GM23338 (cell line): ENCODE measurements at regions not wholly inside any gene's neighbourhood (a gene's known extent, or its start where the extent isn't known, plus 50 kb on each side); places are given as distances from the start of the nearest gene placed in this dataset.

Experiments
- CREB1 ChIP-seq: fragments of 250-450 bp; sonication (Bioruptor Pico); IDR thresholded peaks from 2 replicates; pipeline ENCODE4 v1.5.0; 2020; ENCODE audit warnings: low read depth, mild to moderate bottlenecking, moderate library complexity
- EZH2 ChIP-seq: fragments of 200-600 bp; sonication (generic); IDR thresholded peaks from one replicate; pipeline ENCODE4 v1.8.0; 2017; ENCODE audit warnings: antibody characterized with exemption, mild to moderate bottlenecking, low read depth; ENCODE audit not compliant: unreplicated experiment
- EZH2phosphoT487 ChIP-seq: fragments of 200-600 bp; sonication (generic); IDR thresholded peaks from one replicate; pipeline ENCODE4 v1.8.1; 2018; ENCODE audit warnings: antibody characterized with exemption; ENCODE audit not compliant: unreplicated experiment
- JUNB ChIP-seq: IDR thresholded peaks from one replicate; pipeline ENCODE4 v1.6.1; 2016; ENCODE audit warnings: antibody characterized with exemption; ENCODE audit not compliant: unreplicated experiment
- NANOG ChIP-seq: IDR thresholded peaks from 2 replicates; pipeline ENCODE4 v1.6.1; 2016; ENCODE audit warnings: antibody characterized with exemption, borderline replicate concordance
- POLR2AphosphoS5 ChIP-seq: IDR thresholded peaks from 2 replicates; pipeline ENCODE4 v1.6.1; 2016; ENCODE audit warnings: antibody characterized with exemption, low read depth
- REST ChIP-seq: IDR thresholded peaks from one replicate; pipeline ENCODE4 v1.6.1; 2018; ENCODE audit warnings: antibody characterized with exemption; ENCODE audit not compliant: unreplicated experiment
- STAT1 ChIP-seq: IDR thresholded peaks from one replicate; pipeline ENCODE4 v1.6.1; 2016; ENCODE audit warnings: antibody characterized with exemption; ENCODE audit not compliant: unreplicated experiment
- ZNF114 ChIP-seq: fragments of 250-450 bp; sonication (Bioruptor Pico); IDR thresholded peaks from 2 replicates; pipeline ENCODE4 v1.5.0; 2020; ENCODE audit warnings: mild to moderate bottlenecking, moderate library complexity
- ZNF331 ChIP-seq: fragments of 250-450 bp; sonication (Bioruptor Pico); IDR thresholded peaks from 2 replicates; pipeline ENCODE4 v1.5.0; 2020; ENCODE audit warnings: low read depth, mild to moderate bottlenecking, moderate library complexity
- TF ChIP-seq, protein P1 (sequence below), 2 experiments: fragments of 200-600 bp in 1 of 2; sonication (generic) in 1 of 2; conservative IDR thresholded peaks; 2 replicates each; pipeline versions ENCODE4 v1.5.1 to v1.6.1; 2016 to 2017; ENCODE audit warnings: antibody characterized with exemption in 2 of 2, low read depth in 2 of 2, mild to moderate bottlenecking in 2 of 2, moderate library complexity in 1 of 2

DNA sequence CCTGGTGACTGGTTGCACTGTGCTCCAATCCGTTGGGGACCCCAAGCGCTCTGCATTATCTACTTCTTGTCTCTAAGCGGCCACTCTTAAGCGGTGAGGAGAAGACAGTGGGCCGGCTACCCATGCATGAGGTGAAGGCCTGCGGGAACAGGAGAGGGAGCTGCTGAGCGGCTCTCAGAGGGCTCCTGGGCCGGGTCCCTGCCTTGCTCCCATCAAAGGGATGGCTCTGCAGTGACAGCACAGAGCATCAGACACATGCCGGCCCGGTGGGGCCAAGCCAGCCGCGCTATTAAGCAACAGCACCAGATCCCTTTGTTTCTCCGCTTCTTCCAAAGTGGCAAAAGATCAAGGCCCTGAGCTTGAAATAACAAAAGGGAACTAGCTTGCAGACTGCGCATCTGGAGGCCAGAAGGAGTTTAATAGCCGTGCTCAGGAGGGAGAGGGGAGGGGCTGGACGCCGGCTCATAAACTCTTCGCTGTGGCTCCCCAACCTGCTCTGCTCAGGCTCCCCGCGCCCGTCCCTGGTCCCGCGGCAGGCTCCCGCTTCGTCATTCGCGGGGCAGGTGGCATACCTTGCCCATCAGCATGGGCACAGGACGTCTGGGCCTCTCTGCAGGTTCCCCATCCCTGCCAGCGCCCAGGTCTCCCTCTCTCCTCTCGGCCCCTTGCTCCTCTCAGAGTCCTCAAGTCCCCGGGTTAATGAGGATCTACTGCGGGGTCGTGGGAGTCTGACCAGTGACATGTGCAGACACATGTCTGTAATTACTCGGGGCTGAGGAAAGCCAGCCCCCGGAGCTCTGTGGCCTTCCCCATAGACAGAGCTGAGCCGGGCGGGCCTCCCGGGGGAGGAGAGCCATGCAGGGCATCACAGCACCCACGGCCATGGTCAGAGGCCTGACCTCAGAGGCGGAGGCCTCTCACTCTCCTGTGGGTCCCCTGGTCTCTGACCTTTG, 96.7 kb downstream of the ASB1 start:
- TF ChIP-seq, protein P1, sequence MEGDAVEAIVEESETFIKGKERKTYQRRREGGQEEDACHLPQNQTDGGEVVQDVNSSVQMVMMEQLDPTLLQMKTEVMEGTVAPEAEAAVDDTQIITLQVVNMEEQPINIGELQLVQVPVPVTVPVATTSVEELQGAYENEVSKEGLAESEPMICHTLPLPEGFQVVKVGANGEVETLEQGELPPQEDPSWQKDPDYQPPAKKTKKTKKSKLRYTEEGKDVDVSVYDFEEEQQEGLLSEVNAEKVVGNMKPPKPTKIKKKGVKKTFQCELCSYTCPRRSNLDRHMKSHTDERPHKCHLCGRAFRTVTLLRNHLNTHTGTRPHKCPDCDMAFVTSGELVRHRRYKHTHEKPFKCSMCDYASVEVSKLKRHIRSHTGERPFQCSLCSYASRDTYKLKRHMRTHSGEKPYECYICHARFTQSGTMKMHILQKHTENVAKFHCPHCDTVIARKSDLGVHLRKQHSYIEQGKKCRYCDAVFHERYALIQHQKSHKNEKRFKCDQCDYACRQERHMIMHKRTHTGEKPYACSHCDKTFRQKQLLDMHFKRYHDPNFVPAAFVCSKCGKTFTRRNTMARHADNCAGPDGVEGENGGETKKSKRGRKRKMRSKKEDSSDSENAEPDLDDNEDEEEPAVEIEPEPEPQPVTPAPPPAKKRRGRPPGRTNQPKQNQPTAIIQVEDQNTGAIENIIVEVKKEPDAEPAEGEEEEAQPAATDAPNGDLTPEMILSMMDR (conservative IDR thresholded peaks at IDR 0.05; ENCODE audit: low read depth in 2 of 2) = peak; percentile 45 to 61
- TF ChIP-seq EZH2phosphoT487 (no peak), EZH2 (no peak), REST (no peak), STAT1 (no peak), POLR2AphosphoS5 (no peak), NANOG (no peak), CREB1 (no peak), JUNB (no peak), ZNF331 (CRISPR knock-in tag) (no peak), ZNF114 (CRISPR knock-in tag) (no peak)
